ENCODE measurements at regions not wholly inside any gene's neighbourhood (a gene's known extent, or its start where the extent isn't known, plus 50 kb on each side); places are given as distances from the start of the nearest gene placed in this dataset.
"Not testable (repeated sequence)": the region's sequence is repeated elsewhere in the genome, so short reads cannot be mapped to it uniquely, and the experiment has no call there.

DNA sequence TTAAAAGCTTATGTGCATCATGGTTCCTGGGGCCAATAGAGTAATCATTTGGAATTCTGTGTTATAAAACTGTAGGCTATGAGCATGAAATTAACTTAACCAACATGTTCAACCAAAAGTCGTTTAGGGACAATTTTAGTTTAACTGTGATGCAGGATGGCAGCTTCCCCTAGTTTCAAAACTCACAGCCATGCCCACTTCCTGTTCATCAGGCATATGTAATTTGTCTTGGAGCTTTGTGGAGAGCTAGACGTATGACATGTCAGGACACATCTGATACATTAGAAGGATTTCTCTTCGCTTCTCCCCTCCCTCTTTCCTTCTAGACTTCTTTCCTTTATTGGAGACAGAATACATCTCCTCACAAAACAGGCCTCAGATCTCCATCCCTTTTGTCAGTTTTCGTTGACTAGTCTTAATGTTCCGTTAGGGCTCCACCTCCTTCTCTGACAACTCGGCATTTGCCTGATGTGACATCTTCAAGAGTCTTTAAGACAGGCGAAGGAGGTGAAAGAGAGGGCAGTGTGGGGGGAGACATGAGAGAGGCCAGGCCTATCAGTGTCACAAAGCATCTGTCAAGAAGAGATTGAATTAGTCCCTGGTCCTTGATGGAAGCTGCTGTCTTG, 176.0 kb downstream of the MSX2 start:
- DNase-seq = no peak

DNA sequence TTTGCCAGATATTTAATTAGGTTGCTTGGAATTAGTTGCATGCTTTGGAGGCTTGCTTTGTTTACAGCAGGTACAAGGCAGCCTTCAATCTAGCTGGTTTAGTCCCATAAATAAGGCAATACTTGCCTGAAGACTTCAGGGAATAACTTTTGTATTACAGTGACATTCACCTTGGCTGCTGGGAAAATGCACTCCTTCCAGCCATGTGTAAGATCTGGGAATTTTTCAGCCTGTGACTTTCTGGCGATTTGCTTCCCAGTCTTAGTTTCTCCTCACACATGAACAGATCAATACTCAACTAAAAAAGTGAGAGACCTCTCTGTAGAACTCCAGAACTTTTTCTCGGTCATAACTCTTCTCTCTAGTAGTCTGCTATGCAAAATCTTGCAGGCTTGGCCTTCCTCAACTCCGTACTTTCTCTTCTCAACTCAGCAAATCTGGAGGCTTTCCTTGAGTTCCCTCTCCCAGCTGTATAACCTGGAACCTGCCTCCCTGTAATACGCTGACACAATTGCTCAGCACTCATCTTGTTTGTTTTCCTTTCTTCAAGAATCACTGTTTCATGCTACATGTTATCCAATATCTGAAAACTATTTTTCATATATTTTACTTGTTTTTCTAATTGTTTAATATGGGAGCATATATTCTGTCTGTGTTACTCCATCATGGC, 173.0 kb downstream of the MSX2 start:
- DNase-seq = no peak

DNA sequence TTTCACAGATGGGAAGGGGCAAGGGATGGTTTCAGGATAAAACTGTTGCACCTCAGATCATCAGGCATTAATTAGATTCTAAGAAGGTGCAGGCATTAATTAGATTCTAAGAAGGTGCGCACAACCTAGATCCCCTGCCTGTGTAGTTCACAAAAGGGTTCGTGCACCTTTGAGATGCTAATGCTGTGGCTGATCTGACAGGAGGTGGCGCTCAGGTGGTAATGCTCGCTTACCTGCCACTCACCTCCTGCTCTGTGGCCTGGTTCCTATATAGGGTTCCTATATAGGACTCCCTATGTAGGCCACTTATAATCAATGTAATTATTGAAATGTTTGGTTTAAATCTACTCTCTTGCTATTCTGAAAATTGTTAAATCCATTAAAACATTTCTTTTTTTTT, 171.0 kb downstream of the MSX2 start:
- DNase-seq = no peak

DNA sequence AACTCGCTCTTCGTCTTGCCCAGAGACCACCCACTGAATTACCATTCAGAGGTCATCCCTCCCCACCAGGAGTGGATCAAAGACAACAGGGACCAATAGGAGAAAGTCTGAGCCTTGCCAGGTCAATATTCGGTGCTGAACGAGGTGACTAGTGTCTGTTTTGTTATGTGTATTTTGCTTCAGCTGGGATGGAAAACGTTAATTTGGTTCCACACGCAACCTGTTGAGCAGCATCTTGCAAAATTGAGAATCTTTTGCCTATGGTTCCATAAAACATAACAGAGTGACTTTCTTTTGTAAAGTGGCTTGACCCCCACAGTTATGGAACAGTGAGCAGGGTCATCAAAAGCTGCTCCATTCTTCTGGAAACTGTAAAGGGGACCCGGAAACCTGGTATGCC, 168.4 kb downstream of the MSX2 start:
- no peak for DNase-seq

DNA sequence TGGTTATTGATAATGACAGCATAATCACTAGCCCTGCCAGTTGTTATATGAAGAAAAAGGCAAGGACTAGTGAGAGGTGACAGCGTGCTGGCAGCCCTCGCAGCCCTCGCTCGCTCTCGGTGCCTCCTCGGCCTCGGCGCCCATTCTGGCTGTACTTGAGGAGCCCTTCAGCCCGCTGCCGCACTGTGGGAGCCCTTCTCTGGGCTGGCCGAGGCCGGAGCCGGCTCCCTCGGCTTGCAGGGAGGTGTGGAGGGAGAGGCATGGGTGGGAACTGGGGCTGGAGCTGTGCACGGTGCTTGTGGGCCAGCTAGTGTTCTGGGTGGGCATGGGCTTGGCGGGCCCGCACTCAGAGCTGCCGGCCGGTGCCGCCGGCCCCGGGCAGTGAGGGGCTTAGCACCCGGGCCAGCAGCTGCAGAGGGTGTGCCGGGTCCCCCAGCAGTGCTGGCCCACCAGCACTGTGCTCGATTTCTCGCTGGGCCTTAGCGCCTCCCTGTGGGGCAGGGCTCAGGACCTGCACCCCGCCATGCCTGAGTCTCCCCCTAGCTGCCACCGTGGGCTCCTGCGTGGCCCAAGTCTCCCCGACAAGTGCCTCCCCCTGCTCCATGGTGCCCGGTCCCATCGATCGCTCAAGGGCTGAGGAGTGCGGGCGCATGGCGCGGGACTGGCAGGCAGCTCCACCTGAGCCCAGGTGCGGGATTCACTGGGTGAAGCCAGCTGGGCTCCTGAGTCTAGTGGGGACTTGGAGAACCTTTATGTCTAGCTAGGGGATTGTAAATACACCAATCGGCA, 156.2 kb downstream of the MSX2 start:
- DNase-seq = not testable (repeated sequence)

DNA sequence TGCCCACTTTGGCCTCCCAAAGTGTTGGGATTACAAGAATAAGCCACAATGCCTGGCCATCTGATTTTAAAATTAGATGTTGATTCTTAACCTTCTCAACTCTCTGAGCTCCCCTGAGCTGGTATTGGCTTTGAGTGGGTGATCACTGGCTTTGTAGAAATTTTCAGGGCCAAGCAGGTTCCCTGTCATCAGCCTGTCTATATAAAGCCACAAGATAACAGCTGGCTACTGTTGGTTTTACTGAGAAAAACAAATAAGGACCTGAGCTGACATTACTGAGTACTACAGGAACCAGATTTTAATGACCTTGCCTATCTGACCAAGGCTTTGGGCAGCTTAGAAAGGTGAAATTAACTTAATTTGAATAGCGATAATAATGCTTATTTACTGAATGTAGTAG, 153.6 kb downstream of the MSX2 start:
- DNase-seq = no peak

DNA sequence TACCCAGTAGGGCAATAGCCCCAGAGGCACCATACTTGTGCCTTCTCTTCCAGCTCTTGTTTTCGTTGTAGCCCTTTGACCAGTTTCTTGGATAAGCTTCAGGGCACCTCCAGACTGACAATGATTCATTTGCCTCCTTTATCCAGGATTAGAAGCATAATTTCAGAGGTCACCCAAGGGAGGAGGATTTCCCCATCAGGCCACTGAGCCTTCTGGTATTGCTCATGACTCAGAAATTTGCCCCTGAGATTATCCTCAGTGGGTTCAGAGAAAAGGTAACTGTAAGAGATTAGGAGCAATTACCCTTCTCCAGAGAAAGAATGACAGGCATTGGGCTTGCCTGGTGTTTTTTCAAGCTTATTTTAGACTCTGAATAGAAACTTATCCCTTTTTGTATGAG, 147.9 kb downstream of the MSX2 start:
- DNase-seq = no peak

DNA sequence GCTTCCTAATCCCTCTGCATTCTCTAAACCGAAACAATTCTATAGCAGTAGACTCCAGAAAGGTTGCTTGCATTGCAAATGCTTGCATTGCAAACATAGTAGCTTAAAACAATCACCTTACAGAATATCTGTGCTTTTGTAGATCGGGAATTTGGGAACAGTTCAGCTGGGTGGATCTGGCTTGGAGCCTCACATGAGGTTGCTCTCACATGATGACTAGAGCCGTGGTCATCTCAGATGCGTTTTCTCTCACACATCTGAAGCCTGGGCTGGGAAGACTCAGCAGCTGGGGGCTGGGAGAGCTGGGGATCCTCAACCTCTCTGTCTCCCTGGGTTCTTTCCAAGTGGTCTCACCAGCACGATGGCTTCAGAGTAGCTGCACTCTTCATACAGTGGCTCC, 127.8 kb downstream of the MSX2 start:
- DNase-seq = no peak

DNA sequence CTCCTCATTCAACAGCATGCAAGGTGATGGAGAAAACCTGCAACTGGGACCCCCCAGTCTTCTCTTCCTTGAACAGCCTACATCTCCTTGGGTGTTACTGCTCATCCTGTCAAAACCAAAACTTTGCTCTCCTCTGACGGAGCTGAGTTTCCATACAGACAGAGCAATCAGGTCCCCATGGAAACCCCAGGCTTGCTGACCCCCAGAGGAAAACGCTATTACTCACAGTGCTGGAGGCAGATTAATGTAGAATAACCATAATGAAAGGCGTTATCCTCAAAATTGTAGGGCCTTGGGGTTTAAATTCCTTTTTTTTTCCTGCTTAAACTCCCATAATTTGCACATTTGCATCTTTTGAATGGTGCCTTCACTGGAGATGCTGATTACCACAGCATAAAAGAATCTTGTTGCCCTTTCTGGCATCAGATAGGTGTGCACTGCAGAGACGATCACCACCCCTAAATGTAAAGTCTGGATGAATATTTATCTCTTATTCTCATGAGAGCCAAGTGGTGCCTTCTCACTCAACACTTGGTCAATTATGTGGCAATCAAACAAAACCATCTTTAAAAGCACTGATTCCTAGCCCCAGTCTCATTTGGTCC, 126.3 kb downstream of the MSX2 start:
- no peak for DNase-seq

DNA sequence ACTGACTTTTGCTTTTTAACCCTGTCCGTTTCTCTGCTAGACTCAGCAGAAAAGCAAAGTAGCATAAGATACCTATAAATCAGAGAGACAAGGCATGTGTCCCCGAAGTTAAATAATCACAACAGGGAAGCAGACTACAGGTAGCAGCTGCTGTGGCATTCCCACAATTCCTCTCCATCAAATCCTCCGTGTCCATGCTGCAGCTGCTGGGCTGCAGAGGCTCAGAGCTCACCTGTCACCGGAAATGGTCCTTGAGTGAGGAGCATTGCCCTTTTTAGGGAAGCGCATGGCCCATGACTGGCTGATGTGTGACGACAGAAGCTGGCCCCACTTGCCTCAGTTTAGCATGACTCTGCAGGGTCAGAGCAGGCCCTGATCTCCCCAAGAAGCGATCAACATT, 125.0 kb downstream of the MSX2 start:
- DNase-seq = no peak

DNA sequence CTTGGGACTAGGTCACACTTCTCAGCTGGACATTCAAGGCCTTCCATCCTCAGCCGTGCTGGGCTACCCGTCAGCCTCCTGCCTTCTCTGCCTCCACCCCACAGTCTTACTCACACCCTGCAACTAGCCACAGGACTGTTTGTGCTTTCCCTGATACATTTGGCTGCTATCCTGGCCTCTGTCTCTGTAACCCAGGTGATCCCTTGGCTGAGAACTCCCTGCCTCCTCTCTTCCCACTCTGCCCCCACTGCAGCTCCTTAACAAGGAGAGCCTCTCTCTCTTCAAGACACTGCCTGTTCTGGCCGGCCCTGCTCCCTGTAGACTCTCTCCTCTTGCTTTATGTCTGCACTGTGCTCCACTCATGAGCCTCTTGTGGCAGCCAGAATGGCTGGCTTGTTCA, 120.6 kb downstream of the MSX2 start:
- DNase-seq = no peak

DNA sequence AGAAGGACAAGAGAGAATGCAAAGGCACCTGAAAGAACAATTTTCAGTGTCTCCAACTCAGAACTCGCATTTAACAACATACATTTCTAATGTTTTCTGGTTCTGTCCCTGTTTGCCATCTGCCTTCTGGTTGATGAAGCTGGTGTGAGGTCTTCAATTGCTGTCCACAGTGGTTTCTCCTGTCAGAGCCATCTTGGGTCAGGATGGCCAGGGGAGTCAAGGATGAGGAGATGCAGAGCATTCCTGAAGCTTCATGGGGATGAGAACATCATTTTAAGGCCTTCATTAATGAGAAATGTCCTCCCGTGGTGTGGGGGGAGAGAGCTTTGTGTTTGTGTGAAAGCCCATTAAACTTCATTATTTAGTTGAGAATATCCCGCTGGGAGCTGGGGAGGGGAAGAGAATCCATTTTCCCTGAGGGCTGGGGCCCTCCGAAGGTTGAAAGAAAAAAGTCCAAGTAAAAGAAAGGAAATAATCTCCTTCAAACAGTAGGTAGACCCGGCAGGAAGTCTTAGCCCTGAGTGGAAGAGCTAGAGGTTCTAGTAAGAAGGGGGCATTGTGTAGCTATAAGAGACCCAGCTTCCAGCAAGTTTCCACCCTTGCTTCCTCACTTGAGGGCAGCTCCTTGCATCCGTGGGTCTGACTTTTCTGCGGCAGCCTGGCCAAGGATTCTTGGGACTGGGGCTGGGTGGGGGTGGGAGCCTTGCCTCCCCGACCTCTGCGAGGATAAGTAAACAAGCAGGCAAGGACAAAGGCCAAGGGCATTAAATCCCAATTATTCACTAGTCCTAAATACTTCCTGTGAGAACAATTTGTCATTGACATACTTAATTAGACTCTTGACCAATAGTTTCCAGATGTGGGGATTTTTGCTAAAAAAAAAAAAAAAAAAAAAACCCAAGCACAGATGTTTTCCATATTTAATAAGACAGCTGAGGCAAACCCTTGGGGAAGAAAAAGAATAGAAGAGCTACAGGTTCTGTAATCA, 119.2 kb downstream of the MSX2 start:
- DNase-seq = no peak

DNA sequence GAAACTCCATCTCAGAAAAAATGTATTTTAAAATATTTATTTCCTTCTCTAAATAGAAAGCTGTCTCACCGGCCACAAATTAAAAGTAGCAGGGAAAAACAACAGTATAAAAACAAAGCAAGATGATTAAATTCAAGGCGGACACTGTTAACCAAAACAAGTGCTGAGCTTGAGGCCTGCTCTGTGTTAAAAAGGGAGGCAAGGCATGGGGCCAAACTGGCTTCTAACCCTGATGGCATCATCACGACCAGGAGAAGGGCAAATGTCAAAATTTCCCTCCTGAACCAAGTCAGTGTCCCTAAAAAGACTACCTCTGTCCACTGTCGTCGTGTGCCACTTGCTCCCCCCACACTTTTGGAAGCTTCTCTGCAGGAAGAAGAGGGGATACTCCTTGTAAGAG, 116.1 kb downstream of the MSX2 start:
- DNase-seq = no peak

DNA sequence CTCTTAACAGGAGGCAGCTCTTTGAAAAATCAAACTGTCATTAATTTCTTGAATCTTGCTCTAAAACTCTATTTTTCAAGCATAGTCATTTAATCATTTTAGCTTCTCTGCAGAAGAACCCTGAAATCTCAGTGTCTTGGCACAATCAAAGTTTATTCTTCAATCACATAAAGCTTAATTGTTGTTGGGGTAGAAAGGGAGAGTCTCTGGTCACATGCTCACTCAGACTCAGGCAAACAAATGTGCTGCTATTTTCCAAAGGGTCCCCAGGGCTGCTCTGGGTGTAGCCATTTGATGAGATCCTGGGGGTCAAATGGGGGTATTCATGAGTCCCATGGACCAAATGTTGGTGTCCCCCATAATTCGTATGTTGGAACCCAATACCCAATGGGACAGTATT, 114.8 kb downstream of the MSX2 start:
- DNase-seq = no peak

DNA sequence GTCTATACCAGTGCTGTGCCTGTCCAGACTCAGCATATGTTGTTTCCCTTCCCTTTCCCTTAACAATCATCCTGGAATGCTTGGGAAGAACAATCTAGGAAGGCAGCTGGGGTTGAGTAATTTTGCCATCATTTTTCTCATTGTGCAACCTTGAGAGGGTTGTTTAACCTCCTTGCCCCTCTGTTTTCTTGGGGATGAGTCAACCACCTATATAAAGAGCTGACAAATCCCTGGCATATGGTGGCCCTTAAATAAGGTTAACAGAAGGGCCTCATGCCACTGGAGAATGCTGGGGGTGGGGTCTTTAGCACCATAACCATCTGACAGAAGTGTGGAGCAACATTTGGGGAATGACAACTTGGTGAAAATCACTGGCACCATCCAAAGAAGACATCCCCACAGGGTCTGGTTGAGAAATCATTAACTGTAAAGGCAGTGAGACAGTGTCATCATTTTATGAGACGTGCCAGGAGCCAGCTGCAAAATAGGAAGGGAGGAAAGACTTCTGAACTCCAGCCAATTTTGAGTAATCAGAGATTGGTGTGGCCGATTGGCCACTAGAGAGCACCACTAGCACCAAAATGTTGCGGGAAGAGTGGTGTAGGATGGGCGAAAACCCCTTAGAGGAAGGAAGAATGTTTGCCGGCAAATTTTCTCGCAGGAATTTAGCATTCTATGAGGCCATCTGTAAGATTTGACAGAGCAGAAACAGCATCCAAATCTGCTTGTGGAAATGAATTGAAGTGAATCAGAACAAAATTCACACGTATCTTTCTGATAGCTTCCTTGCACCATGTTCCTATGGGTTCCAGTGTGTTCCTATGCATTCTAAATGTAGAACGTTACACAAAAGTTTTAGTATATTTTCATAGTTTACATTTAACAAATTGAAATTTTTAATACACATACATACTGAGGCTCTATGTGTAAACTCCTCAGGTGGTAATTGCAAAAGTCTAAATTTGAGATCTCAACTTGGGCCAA, 113.8 kb downstream of the MSX2 start:
- no peak for DNase-seq

DNA sequence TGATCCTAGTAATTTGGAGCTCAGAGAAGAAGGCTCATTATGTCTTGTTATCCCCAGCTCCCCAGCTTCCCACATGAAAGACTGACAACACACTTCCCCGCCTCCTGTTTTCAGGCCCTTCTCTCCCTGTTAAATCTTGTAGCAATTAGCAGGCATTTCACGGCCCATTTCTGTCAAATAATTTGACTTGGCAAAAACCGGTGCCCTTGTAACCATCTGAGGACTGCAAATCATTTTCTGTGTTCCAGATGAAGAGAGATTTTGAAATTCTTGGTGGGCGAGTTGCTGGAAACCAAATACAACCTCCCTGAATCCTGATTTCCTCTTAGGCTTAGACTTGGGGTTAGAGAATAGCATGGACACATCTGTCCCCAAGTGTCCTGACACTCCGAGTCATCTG, 109.7 kb downstream of the MSX2 start:
- DNase-seq = no peak

DNA sequence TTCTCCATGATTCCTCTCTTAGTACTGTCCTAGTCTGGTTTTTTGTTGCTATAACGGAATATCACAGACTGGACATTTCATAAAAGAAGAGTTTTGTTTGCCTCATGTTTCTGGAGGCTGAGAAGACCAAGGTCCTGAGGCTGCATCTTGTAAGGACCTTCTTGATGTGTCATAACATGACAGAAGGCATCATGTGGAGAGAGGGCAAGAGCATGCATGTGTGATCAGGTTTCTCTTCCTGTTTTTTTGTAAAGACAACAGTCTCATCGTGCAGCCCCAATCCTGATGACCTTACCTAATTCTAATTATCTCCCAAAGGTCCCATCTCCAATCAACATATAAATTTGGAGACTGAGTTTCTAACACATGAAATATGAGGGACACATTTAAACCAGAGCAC, 108.4 kb downstream of the MSX2 start:
- DNase-seq = no peak

DNA sequence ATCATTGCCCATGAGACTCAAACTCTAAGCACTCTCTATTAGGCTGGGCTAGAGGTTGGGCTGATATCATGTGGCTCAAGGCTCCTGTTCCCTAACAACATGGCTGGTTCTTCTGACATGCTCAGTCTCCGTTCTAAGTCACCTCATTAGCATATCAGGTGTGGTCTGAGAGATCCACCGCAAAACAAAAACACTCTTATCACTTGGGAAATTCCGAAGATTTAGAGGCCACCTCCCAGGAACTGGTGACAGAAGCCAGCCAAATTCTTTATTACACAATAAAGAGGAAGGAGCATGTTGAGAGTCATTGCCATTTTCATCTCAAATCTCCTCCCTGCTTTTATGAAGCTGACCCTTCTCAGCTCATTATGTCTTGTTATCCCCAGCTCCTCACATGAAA, 107.6 kb downstream of the MSX2 start:
- no peak for DNase-seq

DNA sequence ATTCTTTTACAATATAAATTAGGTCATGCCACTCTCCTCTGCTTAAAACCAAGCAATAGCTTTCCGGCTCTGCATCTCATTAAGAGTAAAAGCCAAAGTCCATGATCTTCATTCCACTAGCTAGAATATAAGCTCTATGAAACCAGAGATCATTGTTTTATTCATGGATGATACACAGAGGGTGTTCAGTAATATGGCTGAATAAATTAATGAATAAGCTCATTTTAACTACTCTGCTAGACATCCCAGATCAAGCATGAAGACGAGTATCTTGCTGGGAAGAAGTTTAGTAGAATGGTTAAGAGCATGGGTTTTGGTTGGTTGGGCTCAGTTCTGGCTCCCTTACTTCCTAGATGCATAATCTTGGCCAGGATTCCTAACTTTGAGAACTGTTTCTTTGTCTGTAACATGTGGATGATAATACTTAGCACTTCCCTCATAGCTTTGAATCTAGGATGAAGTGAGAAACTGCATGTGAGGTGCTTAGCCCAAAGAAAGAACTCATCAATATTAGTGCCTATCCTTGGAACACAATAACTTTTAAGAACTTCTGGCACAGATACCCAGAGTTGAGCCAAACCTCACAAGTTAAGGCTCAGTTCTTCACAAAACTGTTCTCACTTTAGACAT, 106.8 kb downstream of the MSX2 start:
- DNase-seq = no peak

DNA sequence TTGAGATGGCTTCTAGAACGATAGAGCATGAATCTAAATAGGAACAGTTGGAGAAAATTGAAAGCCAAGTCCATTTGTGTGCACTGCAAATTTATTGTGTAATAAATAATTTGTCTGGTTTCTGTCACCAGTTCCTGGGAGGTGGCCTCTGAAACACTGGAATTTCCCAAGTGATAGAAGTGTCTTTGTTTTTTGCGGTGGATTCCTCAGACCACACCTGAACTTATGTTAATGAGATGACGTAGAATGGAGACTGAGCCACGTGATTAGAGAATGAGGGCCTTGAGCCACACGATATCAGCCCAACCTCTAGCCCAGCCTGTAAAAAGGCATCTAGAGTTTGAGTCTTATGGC, 105.1 kb downstream of the MSX2 start:
- DNase-seq = no peak
